HepG2 (cell line): ENCODE measurements at regions not wholly inside any gene's neighbourhood (a gene's known extent, or its start where the extent isn't known, plus 50 kb on each side); places are given as distances from the start of the nearest gene placed in this dataset.
A peak's percentile ranks its signal among the peaks of the same experiment; 100 is the strongest.

ENCODE experiments used
- AGO2 ChIP-seq: fragments of 200-400 bp; formaldehyde crosslinking; optimal IDR thresholded peaks from 2 replicates; pipeline ENCODE3; 2017; ENCODE audit warnings: mild to moderate bottlenecking, low read depth, low read length, moderate library complexity
- CC2D1A ChIP-seq: sonication (generic); formaldehyde crosslinking; IDR thresholded peaks from 2 replicates; pipeline ENCODE4 v1.8.1; 2023; ENCODE audit warnings: mild to moderate bottlenecking, missing genetic modification reagents
- DPF2 ChIP-seq: sonication (generic); formaldehyde crosslinking; IDR thresholded peaks from 2 replicates; pipeline ENCODE4 v1.4.0; 2020; ENCODE audit warnings: mild to moderate bottlenecking, low read depth, missing genetic modification reagents, borderline replicate concordance
- FOSL1 ChIP-seq: sonication (generic); formaldehyde crosslinking; IDR thresholded peaks from 2 replicates; pipeline ENCODE4 v1.9.0; 2021; ENCODE audit warnings: missing genetic modification reagents, borderline replicate concordance
- FOXK1 ChIP-seq: sonication (generic); formaldehyde crosslinking; IDR thresholded peaks from 2 replicates; pipeline ENCODE4 v1.4.0; 2020; ENCODE audit warnings: low read depth, missing genetic modification reagents, borderline replicate concordance
- GABPB1 ChIP-seq: IDR thresholded peaks from 2 replicates; pipeline ENCODE4 v1.6.1; 2016; ENCODE audit warnings: mild to moderate bottlenecking, missing genetic modification reagents, moderate library complexity, missing compliant biosample characterization
- GLI4 ChIP-seq: sonication (generic); formaldehyde crosslinking; IDR thresholded peaks from 2 replicates; pipeline ENCODE4 v1.5.1; 2020; ENCODE audit warnings: missing genetic modification reagents, mild to moderate bottlenecking, moderate library complexity, borderline replicate concordance
- MAFK ChIP-seq, 2 experiments: IDR thresholded peaks in 1 of 2; conservative IDR thresholded peaks in 1 of 2; 2 replicates each; pipeline ENCODE4 v1.6.1; 2011; ENCODE audit warnings: improper control_type of control experiment in 2 of 2, low read length in 2 of 2
- MED1 ChIP-seq: sonication (generic); formaldehyde crosslinking; IDR thresholded peaks from 2 replicates; pipeline ENCODE4 v1.4.0; 2020; ENCODE audit warnings: missing genetic modification reagents
- NR2F6 ChIP-seq, 2 experiments: IDR thresholded peaks; 2 replicates each; pipeline ENCODE4 v1.6.1; 2016; ENCODE audit warnings: antibody characterized with exemption in 1 of 2, mild to moderate bottlenecking in 1 of 2
- SAP130 ChIP-seq: IDR thresholded peaks from 2 replicates; pipeline ENCODE4 v1.6.1; 2016; ENCODE audit warnings: low read depth
- SOX5 ChIP-seq: IDR thresholded peaks from 2 replicates; pipeline ENCODE4 v1.6.1; 2016; ENCODE audit warnings: borderline replicate concordance
- SRF ChIP-seq: IDR thresholded peaks from 2 replicates; pipeline ENCODE4 v1.6.1; 2011; ENCODE audit warnings: mild to moderate bottlenecking, low read depth, low read length, moderate library complexity
- TARDBP ChIP-seq: sonication (generic); formaldehyde crosslinking; IDR thresholded peaks from 2 replicates; pipeline ENCODE4 v1.8.0; 2022; ENCODE audit warnings: mild to moderate bottlenecking, missing genetic modification reagents
- TMF1 ChIP-seq: sonication (generic); formaldehyde crosslinking; IDR thresholded peaks from 2 replicates; pipeline ENCODE4 v1.8.1; 2022; ENCODE audit warnings: low read depth, missing genetic modification reagents
- ZBTB1 ChIP-seq: sonication (generic); formaldehyde crosslinking; IDR thresholded peaks from 2 replicates; pipeline ENCODE4 v1.4.0; 2020; ENCODE audit warnings: missing genetic modification reagents, borderline replicate concordance
- ZNF564 ChIP-seq: sonication (generic); formaldehyde crosslinking; IDR thresholded peaks from 2 replicates; pipeline ENCODE4 v1.8.1; 2023; ENCODE audit warnings: mild to moderate bottlenecking, missing genetic modification reagents
- ZNF713 ChIP-seq: sonication (generic); formaldehyde crosslinking; IDR thresholded peaks from 2 replicates; pipeline ENCODE4 v1.4.0; 2020; ENCODE audit warnings: mild to moderate bottlenecking, missing genetic modification reagents
- TF ChIP-seq, protein P1 (sequence below): sonication (generic); formaldehyde crosslinking; IDR thresholded peaks from 2 replicates; pipeline ENCODE4 v1.9.0; 2022; ENCODE audit warnings: missing genetic modification reagents, mild to moderate bottlenecking, borderline replicate concordance
- TF ChIP-seq, protein P2 (sequence below): sonication (generic); formaldehyde crosslinking; IDR thresholded peaks from 2 replicates; pipeline ENCODE4 v1.8.0; 2022; ENCODE audit warnings: missing genetic modification reagents, mild to moderate bottlenecking, inconsistent platforms, borderline replicate concordance
- TF ChIP-seq, protein P3 (sequence below): sonication (generic); formaldehyde crosslinking; IDR thresholded peaks from 2 replicates; pipeline ENCODE4 v1.5.1; 2020; ENCODE audit warnings: mild to moderate bottlenecking, moderate library complexity, missing genetic modification reagents
- TF ChIP-seq, protein P4 (sequence below): sonication (generic); formaldehyde crosslinking; IDR thresholded peaks from 2 replicates; pipeline ENCODE4 v1.4.0; 2020; ENCODE audit warnings: missing genetic modification reagents
- TF ChIP-seq, protein P5 (sequence below): sonication (generic); formaldehyde crosslinking; IDR thresholded peaks from 2 replicates; pipeline ENCODE4 v1.4.0; 2020; ENCODE audit warnings: mild to moderate bottlenecking, missing genetic modification reagents

DNA sequence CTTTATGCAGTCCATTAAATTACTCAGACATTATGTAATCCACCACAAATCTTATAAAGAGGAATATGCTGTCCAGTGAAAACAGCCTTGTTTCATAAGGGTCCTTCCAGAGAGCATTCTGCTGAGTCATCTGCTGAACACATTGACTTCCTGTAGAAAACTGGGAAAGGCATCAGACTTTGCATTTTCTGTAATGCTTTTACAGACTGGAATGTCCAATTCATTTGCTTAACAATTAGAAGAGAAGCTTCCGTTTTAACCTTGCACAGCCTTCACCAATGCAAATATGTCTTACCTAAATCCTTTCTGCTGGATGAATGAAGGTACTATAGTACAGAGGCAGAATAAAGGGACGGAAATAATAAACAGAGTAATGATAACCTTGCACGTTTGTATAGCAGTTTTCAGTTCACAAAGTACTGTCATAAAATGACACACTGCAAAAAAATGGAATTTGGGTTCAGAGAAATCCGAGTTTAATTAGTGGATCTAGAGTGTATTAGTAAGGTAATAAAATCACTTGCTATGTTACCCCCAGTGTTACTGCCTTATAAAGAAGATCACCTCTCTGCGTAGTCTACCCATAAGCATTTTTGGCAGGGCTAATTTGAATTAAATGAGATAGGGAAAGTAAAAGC is 301.5 kb downstream of the PYDC2 start (continued):
- TF ChIP-seq ZNF564 (CRISPR knock-in tag) (no peak), ZBTB1 (CRISPR knock-in tag) (no peak), FOXK1 (CRISPR knock-in tag) (no peak), GABPB1 (CRISPR knock-in tag) (peak; percentile 19; the same call in 1 of the 2 replicates), FOSL1 (CRISPR knock-in tag) (peak; percentile 53; the same call in 1 of the 2 replicates), SAP130 (CRISPR knock-in tag) (peak; percentile 37), MED1 (CRISPR knock-in tag) (peak; percentile 78), ZNF713 (no peak), TMF1 (CRISPR knock-in tag) (no peak), SOX5 (CRISPR knock-in tag) (peak; percentile 94), CC2D1A (CRISPR knock-in tag) (no peak), TARDBP (CRISPR knock-in tag) (peak; percentile 37; the same call in 1 of the 2 replicates), GLI4 (CRISPR knock-in tag) (no peak), SRF (no peak), NR2F6 (IDR thresholded peaks at IDR 0.05) (peak; percentile 47; the same call in 1 of the 2 replicates), NR2F6 (CRISPR knock-in tag; IDR thresholded peaks at IDR 0.05) (peak; percentile 43; the same call in 1 of the 2 replicates), AGO2 (no peak), MAFK (conservative IDR thresholded peaks at IDR 0.05 in 1 of 2, IDR thresholded peaks at IDR 0.05 in 1 of 2; ENCODE audit: low read length in 2 of 2) (peak; percentile 98 to 99), DPF2 (CRISPR knock-in tag) (peak; percentile 46; the same call in 1 of the 2 replicates)
- TF ChIP-seq, protein P1, sequence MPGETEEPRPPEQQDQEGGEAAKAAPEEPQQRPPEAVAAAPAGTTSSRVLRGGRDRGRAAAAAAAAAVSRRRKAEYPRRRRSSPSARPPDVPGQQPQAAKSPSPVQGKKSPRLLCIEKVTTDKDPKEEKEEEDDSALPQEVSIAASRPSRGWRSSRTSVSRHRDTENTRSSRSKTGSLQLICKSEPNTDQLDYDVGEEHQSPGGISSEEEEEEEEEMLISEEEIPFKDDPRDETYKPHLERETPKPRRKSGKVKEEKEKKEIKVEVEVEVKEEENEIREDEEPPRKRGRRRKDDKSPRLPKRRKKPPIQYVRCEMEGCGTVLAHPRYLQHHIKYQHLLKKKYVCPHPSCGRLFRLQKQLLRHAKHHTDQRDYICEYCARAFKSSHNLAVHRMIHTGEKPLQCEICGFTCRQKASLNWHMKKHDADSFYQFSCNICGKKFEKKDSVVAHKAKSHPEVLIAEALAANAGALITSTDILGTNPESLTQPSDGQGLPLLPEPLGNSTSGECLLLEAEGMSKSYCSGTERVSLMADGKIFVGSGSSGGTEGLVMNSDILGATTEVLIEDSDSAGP (CRISPR knock-in tag) = no peak
- TF ChIP-seq, protein P2, sequence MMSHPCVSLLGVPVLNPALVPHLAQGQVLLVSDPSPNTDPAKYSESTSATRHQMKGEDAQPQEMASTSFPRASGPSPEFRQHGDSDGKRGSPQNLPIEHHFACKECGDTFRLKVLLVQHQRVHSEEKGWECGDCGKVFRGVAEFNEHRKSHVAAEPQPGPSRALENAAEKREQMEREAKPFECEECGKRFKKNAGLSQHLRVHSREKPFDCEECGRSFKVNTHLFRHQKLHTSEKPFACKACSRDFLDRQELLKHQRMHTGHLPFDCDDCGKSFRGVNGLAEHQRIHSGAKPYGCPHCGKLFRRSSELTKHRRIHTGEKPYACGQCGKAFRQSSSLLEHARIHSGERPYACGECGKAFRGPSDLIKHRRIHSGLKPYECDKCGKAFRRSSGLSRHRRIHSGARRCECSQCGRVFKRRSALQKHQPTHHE (CRISPR knock-in tag) = no peak
- TF ChIP-seq, protein P3, sequence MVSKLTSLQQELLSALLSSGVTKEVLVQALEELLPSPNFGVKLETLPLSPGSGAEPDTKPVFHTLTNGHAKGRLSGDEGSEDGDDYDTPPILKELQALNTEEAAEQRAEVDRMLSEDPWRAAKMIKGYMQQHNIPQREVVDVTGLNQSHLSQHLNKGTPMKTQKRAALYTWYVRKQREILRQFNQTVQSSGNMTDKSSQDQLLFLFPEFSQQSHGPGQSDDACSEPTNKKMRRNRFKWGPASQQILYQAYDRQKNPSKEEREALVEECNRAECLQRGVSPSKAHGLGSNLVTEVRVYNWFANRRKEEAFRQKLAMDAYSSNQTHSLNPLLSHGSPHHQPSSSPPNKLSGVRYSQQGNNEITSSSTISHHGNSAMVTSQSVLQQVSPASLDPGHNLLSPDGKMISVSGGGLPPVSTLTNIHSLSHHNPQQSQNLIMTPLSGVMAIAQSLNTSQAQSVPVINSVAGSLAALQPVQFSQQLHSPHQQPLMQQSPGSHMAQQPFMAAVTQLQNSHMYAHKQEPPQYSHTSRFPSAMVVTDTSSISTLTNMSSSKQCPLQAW (CRISPR knock-in tag) = no peak
- TF ChIP-seq, protein P4, sequence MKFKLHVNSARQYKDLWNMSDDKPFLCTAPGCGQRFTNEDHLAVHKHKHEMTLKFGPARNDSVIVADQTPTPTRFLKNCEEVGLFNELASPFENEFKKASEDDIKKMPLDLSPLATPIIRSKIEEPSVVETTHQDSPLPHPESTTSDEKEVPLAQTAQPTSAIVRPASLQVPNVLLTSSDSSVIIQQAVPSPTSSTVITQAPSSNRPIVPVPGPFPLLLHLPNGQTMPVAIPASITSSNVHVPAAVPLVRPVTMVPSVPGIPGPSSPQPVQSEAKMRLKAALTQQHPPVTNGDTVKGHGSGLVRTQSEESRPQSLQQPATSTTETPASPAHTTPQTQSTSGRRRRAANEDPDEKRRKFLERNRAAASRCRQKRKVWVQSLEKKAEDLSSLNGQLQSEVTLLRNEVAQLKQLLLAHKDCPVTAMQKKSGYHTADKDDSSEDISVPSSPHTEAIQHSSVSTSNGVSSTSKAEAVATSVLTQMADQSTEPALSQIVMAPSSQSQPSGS = peak; percentile 49
- TF ChIP-seq, protein P5, sequence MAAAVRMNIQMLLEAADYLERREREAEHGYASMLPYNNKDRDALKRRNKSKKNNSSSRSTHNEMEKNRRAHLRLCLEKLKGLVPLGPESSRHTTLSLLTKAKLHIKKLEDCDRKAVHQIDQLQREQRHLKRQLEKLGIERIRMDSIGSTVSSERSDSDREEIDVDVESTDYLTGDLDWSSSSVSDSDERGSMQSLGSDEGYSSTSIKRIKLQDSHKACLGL (CRISPR knock-in tag) = no peak
